ENCODE measurements at regions not wholly inside any gene's neighbourhood (a gene's known extent, or its start where the extent isn't known, plus 50 kb on each side); places are given as distances from the start of the nearest gene placed in this dataset.

- WGBS, 2 donors (ENCODE audit: low coverage in 1 of 2): 43 to 49% methylated on average over 2 of the region's 2 CpGs
Observed at GRCh38 chr4:46441136-46441859, 51.4 kb upstream of the GABRA2 start.

More at GRCh38 chr4:46441136-46441859, 51.4 kb upstream of the GABRA2 start:
- intact Hi-C loops (cut with DNase I; ENCODE audit: low total_unique reads): no loop called here
- Histone ChIP-seq H3K27ac (no peak overlapping the region), H3K4me3 (no peak overlapping the region), H3K9me3 (no peaks in the 10 kb centered on the region), H3K27me3 (no peaks in the 10 kb centered on the region), H3K36me3 (no peaks in the 10 kb centered on the region), H3K4me1 (no peaks in the 10 kb centered on the region)
- DNase-seq: no peak
- in situ Hi-C loops (cut with MboI; ENCODE audit: low pct_ligation_motif_present in 1 of 4, low pct_unique_long_range_greater_than_20kb in 1 of 4, low sequenced_read_pairs in 3 of 4): no loop called here
- TF ChIP-seq EP300 (IDR thresholded peaks at IDR 0.05; ENCODE audit: low read depth) (no peak), POLR2A (IDR thresholded peaks at IDR 0.05) (no peak), CTCF (IDR thresholded peaks at IDR 0.05) (no peak), POLR2AphosphoS5 (IDR thresholded peaks at IDR 0.05) (no peak)

Small RNA genes in the stretch of these regions (small RNA-seq; reads per million reads assigned to genes)
- gene RNU6-412P: 0 reads per million in 4 donors
